NT2/D1 (cell line): ENCODE measurements at regions not wholly inside any gene's neighbourhood (a gene's known extent, or its start where the extent isn't known, plus 50 kb on each side); places are given as distances from the start of the nearest gene placed in this dataset.
"Not testable (repeated sequence)": the region's sequence is repeated elsewhere in the genome, so short reads cannot be mapped to it uniquely, and the experiment has no call there.

ENCODE experiments used
- SUZ12 ChIP-seq: IDR thresholded peaks from 2 replicates; pipeline ENCODE4 v1.6.1; 2011; ENCODE audit not compliant: insufficient read length, insufficient read depth; ENCODE audit errors: extremely low read depth
- YY1 ChIP-seq: IDR thresholded peaks from 2 replicates; pipeline ENCODE4 v1.6.1; 2011; ENCODE audit not compliant: insufficient read length, insufficient read depth
- ZNF274 ChIP-seq: IDR thresholded peaks from 2 replicates; pipeline ENCODE4 v1.6.1; 2011; ENCODE audit warnings: mild to moderate bottlenecking, low read depth, low read length

DNA sequence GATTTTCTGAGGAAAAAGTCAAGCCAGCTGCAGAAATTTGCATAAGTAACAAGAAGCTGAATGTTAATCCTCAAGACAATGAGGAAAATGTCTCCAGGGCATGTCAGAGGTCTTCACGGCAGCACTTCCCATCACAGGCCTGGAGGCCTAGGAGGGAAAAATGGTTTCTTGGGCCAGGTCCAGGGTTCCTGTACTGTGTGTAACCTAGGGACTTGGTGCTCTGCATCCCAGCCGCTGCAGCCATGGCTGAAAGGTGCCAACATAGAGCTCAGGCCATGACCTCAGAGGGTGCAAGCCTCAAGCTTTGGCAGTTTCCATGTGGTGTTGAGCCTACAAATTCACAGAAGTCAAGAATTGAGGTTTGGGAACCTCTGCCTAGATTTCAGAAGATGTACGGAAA, 144.1 kb downstream of the AKR1D1 start:
- not testable (repeated sequence) for TF ChIP-seq YY1, ZNF274, SUZ12
